ENCODE measurements at regions not wholly inside any gene's neighbourhood (a gene's known extent, or its start where the extent isn't known, plus 50 kb on each side); places are given as distances from the start of the nearest gene placed in this dataset.

GRCh38 chr3:120524171-120524923 lies 71.8 kb upstream of the NDUFB4 start:
- H3K36me3 ChIP-seq (ENCODE audit: control insufficient read depth, insufficient read depth, low read length): no peaks in the 10 kb centered on the region
- DNase-seq (ENCODE audit: extremely low read depth, insufficient read length): no peak
- H3K27me3 ChIP-seq (replicated peaks; ENCODE audit: control insufficient read depth, insufficient read depth, low read length): no peaks in the 10 kb centered on the region
- H3K4me3 ChIP-seq (replicated peaks; ENCODE audit: low read depth, low read length): no peak overlapping the region
- TF ChIP-seq CTCF (IDR thresholded peaks at IDR 0.05; ENCODE audit: insufficient read depth, low read length, poor library complexity, severe bottlenecking): no peak

- TF ChIP-seq CTCF (IDR thresholded peaks at IDR 0.05; ENCODE audit: insufficient read depth, low read length, poor library complexity, severe bottlenecking): no peak
- no peak for DNase-seq (ENCODE audit: extremely low read depth, insufficient read length)
- no peaks in the 10 kb centered on the region for H3K36me3 ChIP-seq (ENCODE audit: control insufficient read depth, insufficient read depth, low read length)
- H3K4me3 ChIP-seq (replicated peaks; ENCODE audit: low read depth, low read length): no peak overlapping the region
- H3K27me3 ChIP-seq (replicated peaks; ENCODE audit: control insufficient read depth, insufficient read depth, low read length): no peaks in the 10 kb centered on the region; the same call in 1 of the 2 replicates
These were observed 65.3 kb upstream of the FSTL1 start for GRCh38 chr3:120516136-120516535.

- no peaks in the 10 kb centered on the region for H3K27me3 ChIP-seq (replicated peaks; ENCODE audit: control insufficient read depth, insufficient read depth, low read length)
- no peak overlapping the region for H3K4me3 ChIP-seq (replicated peaks; ENCODE audit: low read depth, low read length)
- H3K36me3 ChIP-seq (ENCODE audit: control insufficient read depth, insufficient read depth, low read length): no peaks in the 10 kb centered on the region
- TF ChIP-seq CTCF (IDR thresholded peaks at IDR 0.05; ENCODE audit: insufficient read depth, low read length, poor library complexity, severe bottlenecking): no peak
- no peak for DNase-seq (ENCODE audit: extremely low read depth, insufficient read length)
These were observed 61.9 kb upstream of the FSTL1 start for GRCh38 chr3:120512655-120513054.

- H3K36me3 ChIP-seq (ENCODE audit: control insufficient read depth, insufficient read depth, low read length): no peaks in the 10 kb centered on the region
- no peaks in the 10 kb centered on the region for H3K27me3 ChIP-seq (replicated peaks; ENCODE audit: control insufficient read depth, insufficient read depth, low read length)
- no peak for DNase-seq (ENCODE audit: extremely low read depth, insufficient read length)
- no peak overlapping the region for H3K4me3 ChIP-seq (replicated peaks; ENCODE audit: low read depth, low read length)
- TF ChIP-seq CTCF (IDR thresholded peaks at IDR 0.05; ENCODE audit: insufficient read depth, low read length, poor library complexity, severe bottlenecking): peak; percentile 75
These were observed 56.3 kb upstream of the FSTL1 start for GRCh38 chr3:120506828-120507774.

- H3K27me3 ChIP-seq (replicated peaks; ENCODE audit: control insufficient read depth, insufficient read depth, low read length): no peaks in the 10 kb centered on the region
- no peak for TF ChIP-seq CTCF (IDR thresholded peaks at IDR 0.05; ENCODE audit: insufficient read depth, low read length, poor library complexity, severe bottlenecking)
- H3K36me3 ChIP-seq (ENCODE audit: control insufficient read depth, insufficient read depth, low read length): no peaks in the 10 kb centered on the region
- no peak for DNase-seq (ENCODE audit: extremely low read depth, insufficient read length)
- no peak overlapping the region for H3K4me3 ChIP-seq (replicated peaks; ENCODE audit: low read depth, low read length)
These were observed 55.5 kb upstream of the FSTL1 start for GRCh38 chr3:120506076-120506827.

Measured in GM06990 (cell line).